CD4-positive, alpha-beta T cell (primary cell): ENCODE measurements at regions not wholly inside any gene's neighbourhood (a gene's known extent, or its start where the extent isn't known, plus 50 kb on each side); places are given as distances from the start of the nearest gene placed in this dataset.

ENCODE experiments used
- ATAC-seq: fragments of 200-7000 bp; cut with Tn5 transposase; one replicate; pipeline ENCODE4 v1.10.0; 2022; ENCODE audit warnings: mild to moderate bottlenecking; ENCODE audit not compliant: poor library complexity
- CTCF ChIA-PET: fragments of 350-600 bp; sonication (Branson Sonifier 250); formaldehyde crosslinking; loops from one replicate; lab custom pipeline; 2021; ENCODE audit warnings: antibody characterized with exemption, inconsistent platforms; lab: Charles Lee
- POLR2A ChIA-PET: fragments of 350-600 bp; sonication (Branson Sonifier 250); formaldehyde crosslinking; loops from one replicate; lab custom pipeline; 2021; ENCODE audit warnings: antibody characterized with exemption, inconsistent platforms; lab: Charles Lee
- DNase-seq, 14 experiments: peaks; one replicate each; pipeline ENCODE4 v3.0.0-alpha.2; 2013 to 2020; ENCODE audit warnings: mixed read lengths in 2 of 14
- H3K27ac ChIP-seq, 2 donors: one replicate each; pipeline versions ENCODE4 v1.5.1 to v1.7.0; 2013; ENCODE audit warnings: low read length in 2 of 2, low read depth in 1 of 2, mild to moderate bottlenecking in 1 of 2
- H3K27me3 ChIP-seq, 2 experiments: 1 replicate in 1 of 2; 2 replicates in 1 of 2; pipeline versions ENCODE4 v1.6.1 to v1.7.0; 2013; ENCODE audit warnings: low read length in 2 of 2, control low read depth in 1 of 2, mild to moderate bottlenecking in 1 of 2, moderate library complexity in 1 of 2; ENCODE audit not compliant: insufficient read depth in 2 of 2, control insufficient read depth in 1 of 2
- H3K36me3 ChIP-seq: one replicate; pipeline ENCODE4 v1.6.1; 2013; ENCODE audit warnings: low read length, control low read depth; ENCODE audit not compliant: insufficient read depth
- H3K4me1 ChIP-seq: one replicate; pipeline ENCODE4 v1.6.1; 2013; ENCODE audit warnings: low read length, control low read depth; ENCODE audit not compliant: insufficient read depth
- H3K4me3 ChIP-seq: one replicate; pipeline ENCODE4 v1.5.1; 2013; ENCODE audit warnings: mild to moderate bottlenecking, low read length, moderate library complexity
- H3K9me3 ChIP-seq, 2 experiments: 1 replicate in 1 of 2; 2 replicates in 1 of 2; pipeline versions ENCODE4 v1.6.1 to v1.7.0; 2013; ENCODE audit warnings: low read length in 2 of 2, mild to moderate bottlenecking in 2 of 2, control low read depth in 1 of 2, moderate library complexity in 1 of 2; ENCODE audit not compliant: control insufficient read depth in 1 of 2, insufficient read depth in 1 of 2
- H3K27ac Mint-ChIP-seq: one replicate; pipeline ENCODE4 v1.8.0; 2020; ENCODE audit warnings: mixed read lengths
- H3K27me3 Mint-ChIP-seq: one replicate; pipeline ENCODE4 v1.8.0; 2021; ENCODE audit warnings: mixed read lengths
- H3K36me3 Mint-ChIP-seq: one replicate; pipeline ENCODE4 v1.8.0; 2021; ENCODE audit warnings: low read depth, mixed read lengths
- H3K4me1 Mint-ChIP-seq: one replicate; pipeline ENCODE4 v1.8.0; 2021; ENCODE audit warnings: low read depth, mixed read lengths
- H3K4me3 Mint-ChIP-seq: one replicate; pipeline ENCODE4 v1.8.0; 2020; ENCODE audit warnings: mild to moderate bottlenecking, mixed read lengths
- H3K9me3 Mint-ChIP-seq: one replicate; pipeline ENCODE4 v1.8.0; 2020; ENCODE audit warnings: mixed read lengths
- CTCF ChIP-seq: fragments of 200-600 bp; IDR thresholded peaks from one replicate; pipeline ENCODE4 v1.8.0; 2022; ENCODE audit warnings: antibody characterized with exemption, mild to moderate bottlenecking
- intact Hi-C, 2 experiments: fragments of 100-400 bp; cut with DNase I in 1 of 2; cut with micrococcal nuclease in 1 of 2; formaldehyde crosslinking; loops; one replicate each; pipeline versions ENCODE4 v1.15.1 to v1.9.0; 2023 to 2025; cut with DNase I, micrococcal nuclease

DNA sequence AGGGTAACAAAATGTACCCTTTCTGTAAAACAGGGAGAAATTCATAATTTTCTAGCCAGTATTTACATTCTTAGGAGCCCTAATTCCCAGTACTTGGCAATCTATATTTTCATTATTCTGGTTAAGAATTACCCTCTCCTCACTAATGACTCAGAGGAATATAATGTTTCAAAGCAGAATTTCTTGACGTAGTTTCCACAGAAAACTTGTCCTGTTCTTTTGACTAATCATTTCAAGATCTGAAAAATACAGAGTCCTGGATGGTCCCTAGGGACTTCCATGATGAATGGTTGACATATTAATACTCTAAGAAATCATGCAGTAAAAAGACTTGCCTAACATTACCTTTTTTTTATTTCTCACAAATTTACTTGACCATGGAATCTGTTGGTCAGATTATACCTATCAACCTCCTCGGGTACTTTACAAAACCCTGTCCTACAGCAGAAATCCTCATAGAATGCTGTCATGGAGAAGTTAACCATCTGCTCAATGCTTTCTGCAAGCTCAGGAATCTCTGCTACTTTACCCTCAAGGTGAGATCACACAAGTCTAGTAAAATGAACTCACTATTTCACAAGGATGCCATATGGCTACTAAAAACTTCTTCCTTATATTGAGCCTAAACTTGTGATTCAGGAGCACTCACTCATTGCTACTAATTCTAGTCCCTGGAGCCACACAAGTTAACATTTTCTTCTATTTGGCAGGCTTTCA lies 202.1 kb upstream of the CNR1 start:
- intact Hi-C loops = no loop called here
- ChIA-PET CTCF (no interaction called here), POLR2A (no interaction called here)
- ATAC-seq (no peak), DNase-seq (no peak)
- no peaks in the 10 kb centered on the region for H3K9me3 ChIP-seq
- Mint-ChIP-seq H3K4me3 (no peak overlapping the region), H3K27me3 (peaks cover 20% of the 10 kb centered on the region), H3K9me3 (no peaks in the 10 kb centered on the region), H3K27ac (no peak overlapping the region), H3K36me3 (no peaks in the 10 kb centered on the region), H3K4me1 (no peaks in the 10 kb centered on the region)
- no peak overlapping the region for H3K4me3 ChIP-seq
- H3K36me3 ChIP-seq = no peaks in the 10 kb centered on the region
- H3K27me3 ChIP-seq = no peaks in the 10 kb centered on the region
- H3K4me1 ChIP-seq = no peaks in the 10 kb centered on the region
- H3K27ac ChIP-seq = no peak overlapping the region
- TF ChIP-seq CTCF = no peak

- CTCF ChIA-PET = no interaction called here
- Mint-ChIP-seq H3K9me3 (no peaks in the 10 kb centered on the region), H3K27me3 (peaks cover 17% of the 10 kb centered on the region), H3K4me1 (no peaks in the 10 kb centered on the region), H3K36me3 (no peaks in the 10 kb centered on the region), H3K4me3 (no peak overlapping the region), H3K27ac (no peak overlapping the region)
- H3K4me1 ChIP-seq = no peaks in the 10 kb centered on the region
- no peaks in the 10 kb centered on the region for H3K27me3 ChIP-seq
- no peak for TF ChIP-seq CTCF
- ATAC-seq = no peak
- POLR2A ChIA-PET = no interaction called here
- intact Hi-C loops = no loop called here
- H3K4me3 ChIP-seq = no peak overlapping the region
- H3K36me3 ChIP-seq = no peaks in the 10 kb centered on the region
- DNase-seq = no peak
- no peaks in the 10 kb centered on the region for H3K9me3 ChIP-seq
- no peak overlapping the region for H3K27ac ChIP-seq
These were observed 201.1 kb upstream of the CNR1 start for GRCh38 chr6:88367248-88367647.

- CTCF ChIA-PET = no interaction called here
- no peak for ATAC-seq
These were observed 200.5 kb upstream of the CNR1 start for GRCh38 chr6:88366672-88367071.

More at GRCh38 chr6:88366672-88367071, 200.5 kb upstream of the CNR1 start:
- Mint-ChIP-seq H3K9me3 (no peaks in the 10 kb centered on the region), H3K27ac (no peak overlapping the region), H3K27me3 (peaks cover 14% of the 10 kb centered on the region), H3K4me3 (no peak overlapping the region), H3K4me1 (no peaks in the 10 kb centered on the region), H3K36me3 (no peaks in the 10 kb centered on the region)
- intact Hi-C loops = no loop called here
- no peak overlapping the region for H3K27ac ChIP-seq
- no peak overlapping the region for H3K4me3 ChIP-seq
- H3K36me3 ChIP-seq = no peaks in the 10 kb centered on the region
- no peaks in the 10 kb centered on the region for H3K27me3 ChIP-seq
- H3K4me1 ChIP-seq = no peaks in the 10 kb centered on the region
- peaks cover 0 to 2% of the 10 kb centered on the region in 2 experiments for H3K9me3 ChIP-seq
- no peak for TF ChIP-seq CTCF
- no peak for DNase-seq
- POLR2A ChIA-PET = no interaction called here
